ENCODE measurements at regions not wholly inside any gene's neighbourhood (a gene's known extent, or its start where the extent isn't known, plus 50 kb on each side); places are given as distances from the start of the nearest gene placed in this dataset.

- Histone ChIP-seq H3K27me3 (ENCODE audit: low read depth) (no peaks in the 10 kb centered on the region), H3K9me3 (replicated peaks) (no peaks in the 10 kb centered on the region), H3K4me1 (no peaks in the 10 kb centered on the region), H3K36me3 (no peaks in the 10 kb centered on the region), H3K27ac (replicated peaks) (no peak overlapping the region), H3K4me3 (no peak overlapping the region)
- intact Hi-C loops (cut with micrococcal nuclease): no loop called here
- DNase-seq: no peak
- TF ChIP-seq CTCF (IDR thresholded peaks at IDR 0.05; ENCODE audit: borderline replicate concordance): no peak
These were observed 129.3 kb upstream of the FAM9B start for GRCh38 chrX:9163214-9163709.

- no peak for TF ChIP-seq CTCF (IDR thresholded peaks at IDR 0.05; ENCODE audit: borderline replicate concordance)
- H3K4me1 ChIP-seq: no peaks in the 10 kb centered on the region
- intact Hi-C loops (cut with micrococcal nuclease): no loop called here
These were observed 130.2 kb upstream of the FAM9B start for GRCh38 chrX:9164086-9164485.

GRCh38 chrX:9164533-9165426 is 130.9 kb upstream of the FAM9B start:
- no peaks in the 10 kb centered on the region for H3K9me3 ChIP-seq (replicated peaks)
- H3K4me3 ChIP-seq: no peak overlapping the region
- H3K4me1 ChIP-seq: no peaks in the 10 kb centered on the region
- intact Hi-C loops (cut with micrococcal nuclease): no loop called here
- TF ChIP-seq CTCF (IDR thresholded peaks at IDR 0.05; ENCODE audit: borderline replicate concordance): no peak
- H3K27ac ChIP-seq (replicated peaks): no peak overlapping the region
- H3K36me3 ChIP-seq: no peaks in the 10 kb centered on the region
- no peaks in the 10 kb centered on the region for H3K27me3 ChIP-seq (ENCODE audit: low read depth)
- DNase-seq: no peak

More at GRCh38 chrX:9164086-9164485, 130.2 kb upstream of the FAM9B start:
- Histone ChIP-seq H3K27ac (replicated peaks) (no peak overlapping the region), H3K27me3 (ENCODE audit: low read depth) (no peaks in the 10 kb centered on the region), H3K9me3 (replicated peaks) (no peaks in the 10 kb centered on the region), H3K36me3 (no peaks in the 10 kb centered on the region), H3K4me3 (no peak overlapping the region)
- DNase-seq: no peak

GRCh38 chrX:9166584-9166944 is 132.6 kb upstream of the FAM9B start:
- no peak for TF ChIP-seq CTCF (IDR thresholded peaks at IDR 0.05; ENCODE audit: borderline replicate concordance)
- no peaks in the 10 kb centered on the region for H3K36me3 ChIP-seq
- H3K27ac ChIP-seq (replicated peaks): no peak overlapping the region
- H3K9me3 ChIP-seq (replicated peaks): no peaks in the 10 kb centered on the region
- H3K27me3 ChIP-seq (ENCODE audit: low read depth): no peaks in the 10 kb centered on the region
- no peak overlapping the region for H3K4me3 ChIP-seq
- intact Hi-C loops (cut with micrococcal nuclease): no loop called here
- no peaks in the 10 kb centered on the region for H3K4me1 ChIP-seq
- no peak for DNase-seq

GRCh38 chrX:9171841-9172463 is 138.0 kb upstream of the FAM9B start:
- no peak for TF ChIP-seq CTCF (IDR thresholded peaks at IDR 0.05; ENCODE audit: borderline replicate concordance)
- no peaks in the 10 kb centered on the region for H3K36me3 ChIP-seq
- H3K4me3 ChIP-seq: no peak overlapping the region
- H3K27me3 ChIP-seq (ENCODE audit: low read depth): no peaks in the 10 kb centered on the region
- DNase-seq: no peak
- intact Hi-C loops (cut with micrococcal nuclease): no loop called here
- H3K4me1 ChIP-seq: no peaks in the 10 kb centered on the region
- no peaks in the 10 kb centered on the region for H3K9me3 ChIP-seq (replicated peaks)
- H3K27ac ChIP-seq (replicated peaks): no peak overlapping the region

All from left ventricle myocardium inferior (tissue), 1 donor.